ENCODE measurements at regions not wholly inside any gene's neighbourhood (a gene's known extent, or its start where the extent isn't known, plus 50 kb on each side); places are given as distances from the start of the nearest gene placed in this dataset.

GRCh38 chr2:211049321-211050018, 493.1 kb downstream of the CPS1 start:
- TF ChIP-seq CTCF (IDR thresholded peaks at IDR 0.05; ENCODE audit: low read depth, low read length) (no peak), MYC (IDR thresholded peaks at IDR 0.05; ENCODE audit: low read depth, low read length) (no peak), POLR2A (IDR thresholded peaks at IDR 0.05; ENCODE audit: extremely low read depth, insufficient read length) (no peak)

Measured in NB4 (cell line).